ENCODE measurements at regions not wholly inside any gene's neighbourhood (a gene's known extent, or its start where the extent isn't known, plus 50 kb on each side); places are given as distances from the start of the nearest gene placed in this dataset.
"Not testable (repeated sequence)": the region's sequence is repeated elsewhere in the genome, so short reads cannot be mapped to it uniquely, and the experiment has no call there.

DNA sequence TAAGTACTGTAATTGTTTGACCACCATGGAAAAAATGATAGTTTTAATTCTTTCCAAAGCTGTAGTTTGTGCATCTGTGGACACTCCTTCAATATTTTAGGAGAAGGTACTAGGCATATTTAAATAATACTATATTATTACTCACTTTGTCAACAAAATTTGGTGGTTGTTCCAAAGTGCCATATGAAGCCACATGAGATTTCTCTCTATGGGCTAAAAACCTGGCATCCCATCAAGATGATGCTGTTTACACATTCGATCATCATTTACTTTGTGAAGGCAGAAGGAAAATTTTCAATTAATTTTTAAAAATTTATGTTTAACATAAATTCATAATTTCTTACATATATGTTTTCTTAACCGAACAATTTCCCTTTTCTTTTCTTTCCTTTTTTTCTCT, 502.6 kb upstream of the JAG1 start:
- H2AFZ ChIP-seq (ENCODE audit: low read depth) = no peak overlapping the region
- H3K9ac ChIP-seq = no peak overlapping the region
- H3K27ac ChIP-seq = no peak overlapping the region
- no peaks in the 10 kb centered on the region for H3K27me3 ChIP-seq (ENCODE audit: insufficient read depth, low read depth)
- H3K79me2 ChIP-seq (ENCODE audit: insufficient read depth, low read depth) = no peaks in the 10 kb centered on the region
- no peaks in the 10 kb centered on the region for H3K4me1 ChIP-seq (ENCODE audit: low read depth, poor library complexity, severe bottlenecking)
- no peaks in the 10 kb centered on the region for H4K20me1 ChIP-seq (ENCODE audit: insufficient read depth)
- no peak overlapping the region for H3K4me2 ChIP-seq
- TF ChIP-seq, protein P1, sequence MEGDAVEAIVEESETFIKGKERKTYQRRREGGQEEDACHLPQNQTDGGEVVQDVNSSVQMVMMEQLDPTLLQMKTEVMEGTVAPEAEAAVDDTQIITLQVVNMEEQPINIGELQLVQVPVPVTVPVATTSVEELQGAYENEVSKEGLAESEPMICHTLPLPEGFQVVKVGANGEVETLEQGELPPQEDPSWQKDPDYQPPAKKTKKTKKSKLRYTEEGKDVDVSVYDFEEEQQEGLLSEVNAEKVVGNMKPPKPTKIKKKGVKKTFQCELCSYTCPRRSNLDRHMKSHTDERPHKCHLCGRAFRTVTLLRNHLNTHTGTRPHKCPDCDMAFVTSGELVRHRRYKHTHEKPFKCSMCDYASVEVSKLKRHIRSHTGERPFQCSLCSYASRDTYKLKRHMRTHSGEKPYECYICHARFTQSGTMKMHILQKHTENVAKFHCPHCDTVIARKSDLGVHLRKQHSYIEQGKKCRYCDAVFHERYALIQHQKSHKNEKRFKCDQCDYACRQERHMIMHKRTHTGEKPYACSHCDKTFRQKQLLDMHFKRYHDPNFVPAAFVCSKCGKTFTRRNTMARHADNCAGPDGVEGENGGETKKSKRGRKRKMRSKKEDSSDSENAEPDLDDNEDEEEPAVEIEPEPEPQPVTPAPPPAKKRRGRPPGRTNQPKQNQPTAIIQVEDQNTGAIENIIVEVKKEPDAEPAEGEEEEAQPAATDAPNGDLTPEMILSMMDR (conservative IDR thresholded peaks at IDR 0.05; ENCODE audit: low read depth, low read length) = no peak
- H3K4me3 ChIP-seq (IDR thresholded peaks at IDR 0.05; ENCODE audit: insufficient read depth, low read depth, low read length) = no peak overlapping the region
- no peaks in the 10 kb centered on the region for H3K36me3 ChIP-seq (ENCODE audit: insufficient read depth)

GRCh38 chr20:11178946-11179654, 505.3 kb upstream of the JAG1 start:
- no peaks in the 10 kb centered on the region for H3K4me1 ChIP-seq (ENCODE audit: low read depth, poor library complexity, severe bottlenecking)
- no peak overlapping the region for H3K9ac ChIP-seq
- H3K4me2 ChIP-seq = no peak overlapping the region
- H4K20me1 ChIP-seq (ENCODE audit: insufficient read depth) = no peaks in the 10 kb centered on the region
- H2AFZ ChIP-seq (ENCODE audit: low read depth) = no peak overlapping the region
- H3K4me3 ChIP-seq (IDR thresholded peaks at IDR 0.05; ENCODE audit: insufficient read depth, low read depth, low read length) = no peak overlapping the region
- H3K36me3 ChIP-seq (ENCODE audit: insufficient read depth) = no peaks in the 10 kb centered on the region
- H3K27me3 ChIP-seq (ENCODE audit: insufficient read depth, low read depth) = no peaks in the 10 kb centered on the region
- TF ChIP-seq, protein P1 (conservative IDR thresholded peaks at IDR 0.05; ENCODE audit: low read depth, low read length) = no peak
- no peak overlapping the region for H3K27ac ChIP-seq
- no peaks in the 10 kb centered on the region for H3K79me2 ChIP-seq (ENCODE audit: insufficient read depth, low read depth)

GRCh38 chr20:11180186-11180585, 506.4 kb upstream of the JAG1 start:
- Histone ChIP-seq H3K27ac (no peak overlapping the region), H3K36me3 (ENCODE audit: insufficient read depth) (no peaks in the 10 kb centered on the region), H3K79me2 (ENCODE audit: insufficient read depth, low read depth) (no peaks in the 10 kb centered on the region), H3K4me1 (ENCODE audit: low read depth, poor library complexity, severe bottlenecking) (no peaks in the 10 kb centered on the region), H2AFZ (ENCODE audit: low read depth) (no peak overlapping the region), H3K4me3 (IDR thresholded peaks at IDR 0.05; ENCODE audit: insufficient read depth, low read depth, low read length) (no peak overlapping the region), H3K27me3 (ENCODE audit: insufficient read depth, low read depth) (no peaks in the 10 kb centered on the region), H3K9ac (no peak overlapping the region), H4K20me1 (ENCODE audit: insufficient read depth) (no peaks in the 10 kb centered on the region), H3K4me2 (no peak overlapping the region)
- TF ChIP-seq, protein P1 (conservative IDR thresholded peaks at IDR 0.05; ENCODE audit: low read depth, low read length) = no peak

DNA sequence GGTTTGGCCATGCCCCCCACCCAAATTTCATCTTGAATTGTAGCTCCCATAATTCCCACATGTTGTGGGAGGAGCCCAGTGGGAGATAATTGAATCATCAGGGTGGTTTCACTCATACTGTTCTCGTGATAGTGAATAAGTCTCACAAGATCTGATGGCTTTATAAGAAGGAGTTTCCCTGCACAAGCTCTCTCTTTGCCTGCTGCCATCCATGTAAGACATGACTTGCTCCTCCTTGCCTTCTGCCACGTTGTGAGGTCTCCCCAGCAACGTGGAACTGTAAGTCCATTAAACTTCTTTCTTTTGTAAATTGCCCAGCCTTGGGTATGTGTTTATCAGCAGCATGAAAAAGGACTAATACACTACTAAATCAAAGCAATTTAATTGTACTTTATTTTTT, 507.3 kb upstream of the JAG1 start:
- not testable (repeated sequence) for H3K4me1 ChIP-seq (ENCODE audit: low read depth, poor library complexity, severe bottlenecking); H3K36me3 ChIP-seq (ENCODE audit: insufficient read depth); H3K79me2 ChIP-seq (ENCODE audit: insufficient read depth, low read depth); H3K4me2 ChIP-seq; H2AFZ ChIP-seq (ENCODE audit: low read depth); H4K20me1 ChIP-seq (ENCODE audit: insufficient read depth); H3K4me3 ChIP-seq (IDR thresholded peaks at IDR 0.05; ENCODE audit: insufficient read depth, low read depth, low read length); H3K27ac ChIP-seq; H3K9ac ChIP-seq; H3K27me3 ChIP-seq (ENCODE audit: insufficient read depth, low read depth)

DNA sequence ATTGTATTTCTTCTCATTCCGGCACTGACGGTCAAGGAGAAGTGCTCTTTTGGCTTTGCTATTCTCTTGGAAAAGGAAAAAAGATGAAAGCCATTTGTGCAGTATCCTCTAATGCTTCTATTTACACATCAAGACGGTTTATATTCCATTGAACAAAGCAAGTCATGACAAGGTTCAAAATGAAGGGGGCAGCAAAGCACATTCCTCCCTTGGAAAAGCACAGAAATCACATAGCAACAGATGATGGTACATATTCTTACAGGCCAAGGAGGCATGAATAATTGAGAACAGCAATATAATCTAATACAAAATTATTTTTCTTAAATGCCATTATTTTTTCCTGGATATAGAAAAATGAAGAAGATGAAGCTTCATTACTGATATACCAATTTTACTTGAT, 508.2 kb upstream of the JAG1 start:
- no peak overlapping the region for H2AFZ ChIP-seq (ENCODE audit: low read depth)
- no peaks in the 10 kb centered on the region for H3K79me2 ChIP-seq (ENCODE audit: insufficient read depth, low read depth)
- TF ChIP-seq, protein P1 (conservative IDR thresholded peaks at IDR 0.05; ENCODE audit: low read depth, low read length) = no peak
- H3K27me3 ChIP-seq (ENCODE audit: insufficient read depth, low read depth) = no peaks in the 10 kb centered on the region
- no peaks in the 10 kb centered on the region for H4K20me1 ChIP-seq (ENCODE audit: insufficient read depth)
- no peak overlapping the region for H3K4me3 ChIP-seq (IDR thresholded peaks at IDR 0.05; ENCODE audit: insufficient read depth, low read depth, low read length)
- no peak overlapping the region for H3K27ac ChIP-seq
- H3K36me3 ChIP-seq (ENCODE audit: insufficient read depth) = no peaks in the 10 kb centered on the region
- no peak overlapping the region for H3K9ac ChIP-seq
- no peak overlapping the region for H3K4me2 ChIP-seq
- H3K4me1 ChIP-seq (ENCODE audit: low read depth, poor library complexity, severe bottlenecking) = no peaks in the 10 kb centered on the region

All from KMS-11 (cell line).